ENCODE measurements at regions not wholly inside any gene's neighbourhood (a gene's known extent, or its start where the extent isn't known, plus 50 kb on each side); places are given as distances from the start of the nearest gene placed in this dataset.
A peak's percentile ranks its signal among the peaks of the same experiment; 100 is the strongest.

DNA sequence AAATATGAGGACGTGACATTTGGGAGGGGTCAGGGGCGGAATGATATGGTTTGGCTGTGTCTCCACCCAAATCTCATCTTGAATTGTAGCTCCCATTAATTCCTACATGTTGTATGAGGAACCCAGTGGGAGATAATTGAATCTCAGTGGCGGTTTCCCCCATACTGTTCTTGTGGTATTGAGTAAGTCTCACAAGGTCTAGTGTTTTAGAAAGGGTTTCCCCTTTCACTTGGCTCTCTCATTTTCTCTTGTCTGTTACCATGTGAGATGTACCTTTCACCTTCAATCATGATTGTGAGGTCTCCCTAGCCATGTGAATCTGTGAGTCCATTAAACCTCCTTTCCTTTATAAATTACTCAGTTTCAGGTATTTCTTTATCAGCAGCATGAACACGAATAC is 663.6 kb upstream of the CHRM3 start:
- ChIA-PET POLR2A (no interaction called here), CTCF (no interaction called here)
- TF ChIP-seq CBX8 (IDR thresholded peaks at IDR 0.05) (no peak), HEYL (CRISPR knock-in tag; IDR thresholded peaks at IDR 0.05) (no peak), EHMT2 (IDR thresholded peaks at IDR 0.05; ENCODE audit: low read depth) (no peak), CEBPB (IDR thresholded peaks at IDR 0.05) (no peak), RAD21 (conservative IDR thresholded peaks at IDR 0.05 in 1 of 2, IDR thresholded peaks at IDR 0.05 in 1 of 2) (no peak), EP300 (IDR thresholded peaks at IDR 0.05) (no peak), FOSB (CRISPR knock-in tag; IDR thresholded peaks at IDR 0.05) (no peak), HDAC2 (IDR thresholded peaks at IDR 0.05) (no peak), RNF2 (IDR thresholded peaks at IDR 0.05; ENCODE audit: borderline replicate concordance, low read depth) (no peak), PBX3 (IDR thresholded peaks at IDR 0.05) (no peak), ZC3H11A (IDR thresholded peaks at IDR 0.05) (no peak), CHD2 (IDR thresholded peaks at IDR 0.05; ENCODE audit: low read length, partially characterized antibody) (no peak), HMGXB4 (CRISPR knock-in tag; IDR thresholded peaks at IDR 0.05; ENCODE audit: borderline replicate concordance) (no peak), CHD4 (IDR thresholded peaks at IDR 0.05; ENCODE audit: borderline replicate concordance) (no peak), ZSCAN20 (CRISPR knock-in tag; IDR thresholded peaks at IDR 0.05) (no peak), GATA3 (IDR thresholded peaks at IDR 0.05; ENCODE audit: borderline replicate concordance) (no peak), RFX5 (IDR thresholded peaks at IDR 0.05) (no peak)
- TF ChIP-seq, protein P1, sequence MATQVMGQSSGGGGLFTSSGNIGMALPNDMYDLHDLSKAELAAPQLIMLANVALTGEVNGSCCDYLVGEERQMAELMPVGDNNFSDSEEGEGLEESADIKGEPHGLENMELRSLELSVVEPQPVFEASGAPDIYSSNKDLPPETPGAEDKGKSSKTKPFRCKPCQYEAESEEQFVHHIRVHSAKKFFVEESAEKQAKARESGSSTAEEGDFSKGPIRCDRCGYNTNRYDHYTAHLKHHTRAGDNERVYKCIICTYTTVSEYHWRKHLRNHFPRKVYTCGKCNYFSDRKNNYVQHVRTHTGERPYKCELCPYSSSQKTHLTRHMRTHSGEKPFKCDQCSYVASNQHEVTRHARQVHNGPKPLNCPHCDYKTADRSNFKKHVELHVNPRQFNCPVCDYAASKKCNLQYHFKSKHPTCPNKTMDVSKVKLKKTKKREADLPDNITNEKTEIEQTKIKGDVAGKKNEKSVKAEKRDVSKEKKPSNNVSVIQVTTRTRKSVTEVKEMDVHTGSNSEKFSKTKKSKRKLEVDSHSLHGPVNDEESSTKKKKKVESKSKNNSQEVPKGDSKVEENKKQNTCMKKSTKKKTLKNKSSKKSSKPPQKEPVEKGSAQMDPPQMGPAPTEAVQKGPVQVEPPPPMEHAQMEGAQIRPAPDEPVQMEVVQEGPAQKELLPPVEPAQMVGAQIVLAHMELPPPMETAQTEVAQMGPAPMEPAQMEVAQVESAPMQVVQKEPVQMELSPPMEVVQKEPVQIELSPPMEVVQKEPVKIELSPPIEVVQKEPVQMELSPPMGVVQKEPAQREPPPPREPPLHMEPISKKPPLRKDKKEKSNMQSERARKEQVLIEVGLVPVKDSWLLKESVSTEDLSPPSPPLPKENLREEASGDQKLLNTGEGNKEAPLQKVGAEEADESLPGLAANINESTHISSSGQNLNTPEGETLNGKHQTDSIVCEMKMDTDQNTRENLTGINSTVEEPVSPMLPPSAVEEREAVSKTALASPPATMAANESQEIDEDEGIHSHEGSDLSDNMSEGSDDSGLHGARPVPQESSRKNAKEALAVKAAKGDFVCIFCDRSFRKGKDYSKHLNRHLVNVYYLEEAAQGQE (IDR thresholded peaks at IDR 0.05), result no peak
- 8% methylated on average over 4 of the region's 4 CpGs for WGBS (ENCODE audit: missing lambda C conversion rate)
- no peak overlapping the region for H3K27ac ChIP-seq
- H3K4me3 ChIP-seq, result no peak overlapping the region
- no peaks in the 10 kb centered on the region for H3K4me1 ChIP-seq
- no peak overlapping the region for H3K4me2 ChIP-seq
- no peak for FAIRE-seq
- no peak for DNase-seq (ENCODE audit: low read depth in 1 of 2, low spot score in 1 of 2)
- ATAC-seq, result no peak
- peaks cover 2% of the 10 kb centered on the region; the same call in 1 of the 3 replicates for H3K9me3 ChIP-seq

DNA sequence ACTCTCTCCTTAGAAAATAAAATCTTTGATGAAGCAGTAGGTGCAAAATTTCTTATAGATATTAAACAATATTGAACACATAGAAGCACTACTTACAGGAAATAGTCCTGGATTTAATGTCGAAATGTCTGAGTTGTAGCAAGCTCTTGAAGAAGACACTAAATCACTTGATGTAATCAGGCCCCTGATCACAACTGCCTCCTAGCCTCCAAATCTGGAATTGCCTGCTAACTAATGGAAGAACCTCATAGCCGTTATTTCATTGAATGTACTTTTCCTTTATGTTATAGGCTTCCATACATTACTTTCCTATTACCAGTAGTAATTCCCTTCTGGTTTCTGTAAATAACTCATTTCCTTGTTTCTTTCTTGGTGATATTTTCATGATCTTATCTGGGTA is 675.7 kb upstream of the CHRM3 start:
- FAIRE-seq, result no peak
- 1% methylated on average over 2 of the region's 2 CpGs for WGBS (ENCODE audit: missing lambda C conversion rate)
- Histone ChIP-seq H3K4me3 (no peak overlapping the region), H3K27ac (no peak overlapping the region), H3K9me3 (no peaks in the 10 kb centered on the region; the same call in 2 of the 3 replicates), H3K4me2 (no peak overlapping the region), H3K4me1 (no peaks in the 10 kb centered on the region)
- ATAC-seq, result no peak
- TF ChIP-seq, protein P2, sequence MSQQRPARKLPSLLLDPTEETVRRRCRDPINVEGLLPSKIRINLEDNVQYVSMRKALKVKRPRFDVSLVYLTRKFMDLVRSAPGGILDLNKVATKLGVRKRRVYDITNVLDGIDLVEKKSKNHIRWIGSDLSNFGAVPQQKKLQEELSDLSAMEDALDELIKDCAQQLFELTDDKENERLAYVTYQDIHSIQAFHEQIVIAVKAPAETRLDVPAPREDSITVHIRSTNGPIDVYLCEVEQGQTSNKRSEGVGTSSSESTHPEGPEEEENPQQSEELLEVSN (IDR thresholded peaks at IDR 0.05; ENCODE audit: borderline replicate concordance, low read depth), result no peak
- TF ChIP-seq KDM1A (IDR thresholded peaks at IDR 0.05; ENCODE audit: low read depth) (no peak), NR3C1 (IDR thresholded peaks at IDR 0.05) (no peak), ZNF302 (CRISPR knock-in tag; IDR thresholded peaks at IDR 0.05) (no peak), BCL3 (IDR thresholded peaks at IDR 0.05) (no peak), HOXA7 (CRISPR knock-in tag; IDR thresholded peaks at IDR 0.05) (no peak), ZFP36 (IDR thresholded peaks at IDR 0.05; ENCODE audit: borderline replicate concordance, partially characterized antibody) (no peak), GATA3 (IDR thresholded peaks at IDR 0.05; ENCODE audit: borderline replicate concordance) (no peak), BHLHE40 (IDR thresholded peaks at IDR 0.05; ENCODE audit: low read depth, low read length) (no peak), RFX5 (IDR thresholded peaks at IDR 0.05) (no peak), JUNB (IDR thresholded peaks at IDR 0.05) (no peak), MAFK (IDR thresholded peaks at IDR 0.05; ENCODE audit: partially characterized antibody) (no peak)
- peak in 1 of 2 experiments; percentile 5 for DNase-seq (ENCODE audit: low read depth in 1 of 2, low spot score in 1 of 2)
- CTCF ChIA-PET, result no interaction called here
- POLR2A ChIA-PET, result no interaction called here
